Astrocyte (in vitro differentiated cells and primary cell): ENCODE measurements at regions not wholly inside any gene's neighbourhood (a gene's known extent, or its start where the extent isn't known, plus 50 kb on each side); places are given as distances from the start of the nearest gene placed in this dataset.

ENCODE experiments used
- DNase-seq: peaks from one replicate; pipeline ENCODE4 v3.0.0-alpha.2; 2010; ENCODE audit warnings: low read depth
- FAIRE-seq: peaks from 2 replicates; lab custom pipeline; 2011; peaks lifted over from hg19 to GRCh38; lab: Jason Lieb, UNC
- H2AFZ ChIP-seq: 2 replicates; pipeline ENCODE4 v1.6.0; 2012; ENCODE audit warnings: low read depth, low read length, inconsistent platforms
- H3K27ac ChIP-seq: 2 replicates; pipeline ENCODE4 v1.5.1; 2011; ENCODE audit warnings: low read depth, low read length, inconsistent platforms
- H3K27me3 ChIP-seq: 2 replicates; pipeline ENCODE4 v1.6.0; 2011; ENCODE audit warnings: low read length, inconsistent platforms; ENCODE audit not compliant: insufficient read depth
- H3K36me3 ChIP-seq: 2 replicates; pipeline ENCODE4 v1.5.1; 2011; ENCODE audit warnings: low read length, inconsistent platforms; ENCODE audit not compliant: insufficient read depth
- H3K4me1 ChIP-seq: 2 replicates; pipeline ENCODE4 v1.5.1; 2011; ENCODE audit warnings: low read length, inconsistent platforms; ENCODE audit not compliant: insufficient read depth
- H3K4me2 ChIP-seq: 2 replicates; pipeline ENCODE4 v1.6.0; 2012; ENCODE audit warnings: low read length, inconsistent platforms
- H3K4me3 ChIP-seq: 2 replicates; pipeline ENCODE4 v1.5.1; 2011; ENCODE audit warnings: low read depth, mild to moderate bottlenecking, low read length, inconsistent platforms; ENCODE audit not compliant: insufficient read depth
- H3K79me2 ChIP-seq: 2 replicates; pipeline ENCODE4 v1.6.0; 2012; ENCODE audit warnings: mild to moderate bottlenecking, low read length, inconsistent platforms; ENCODE audit not compliant: insufficient read depth
- H3K9ac ChIP-seq: 2 replicates; pipeline ENCODE4 v1.6.0; 2012; ENCODE audit warnings: mild to moderate bottlenecking, low read length, inconsistent platforms
- H3K9me3 ChIP-seq: 2 replicates; pipeline ENCODE4 v1.5.1; 2012; ENCODE audit warnings: low read depth, mild to moderate bottlenecking, low read length, inconsistent platforms; ENCODE audit not compliant: insufficient read depth
- H4K20me1 ChIP-seq: 2 replicates; pipeline ENCODE4 v1.6.0; 2012; ENCODE audit warnings: low read length, inconsistent platforms; ENCODE audit not compliant: insufficient read depth
- H3K27ac Mint-ChIP-seq: one replicate; pipeline ENCODE4 v1.8.0; 2021; ENCODE audit warnings: mild to moderate bottlenecking, mixed read lengths; ENCODE audit not compliant: unreplicated experiment
- H3K27me3 Mint-ChIP-seq: one replicate; pipeline ENCODE4 v1.8.0; 2021; ENCODE audit warnings: low read depth, mixed read lengths; ENCODE audit not compliant: unreplicated experiment
- H3K36me3 Mint-ChIP-seq: one replicate; pipeline ENCODE4 v1.8.0; 2021; ENCODE audit warnings: low read depth, mixed read lengths; ENCODE audit not compliant: unreplicated experiment
- H3K4me1 Mint-ChIP-seq: one replicate; pipeline ENCODE4 v1.8.0; 2021; ENCODE audit warnings: low read depth, mixed read lengths; ENCODE audit not compliant: unreplicated experiment
- H3K4me3 Mint-ChIP-seq: one replicate; pipeline ENCODE4 v1.8.0; 2021; ENCODE audit warnings: mild to moderate bottlenecking, moderate library complexity, mixed read lengths; ENCODE audit not compliant: unreplicated experiment
- H3K9me3 Mint-ChIP-seq: one replicate; pipeline ENCODE4 v1.8.0; 2021; ENCODE audit warnings: mild to moderate bottlenecking, mixed read lengths; ENCODE audit not compliant: unreplicated experiment
- EZH2 ChIP-seq: IDR thresholded peaks from 2 replicates; pipeline ENCODE4 v1.6.1; 2012; ENCODE audit warnings: mild to moderate bottlenecking, low read length, inconsistent platforms; ENCODE audit not compliant: insufficient read depth
- TF ChIP-seq, protein P1 (sequence below): IDR thresholded peaks from 2 replicates; pipeline ENCODE4 v1.5.1; 2011; ENCODE audit warnings: low read depth, mild to moderate bottlenecking, inconsistent platforms, low read length, moderate library complexity; ENCODE audit not compliant: insufficient read depth

DNA sequence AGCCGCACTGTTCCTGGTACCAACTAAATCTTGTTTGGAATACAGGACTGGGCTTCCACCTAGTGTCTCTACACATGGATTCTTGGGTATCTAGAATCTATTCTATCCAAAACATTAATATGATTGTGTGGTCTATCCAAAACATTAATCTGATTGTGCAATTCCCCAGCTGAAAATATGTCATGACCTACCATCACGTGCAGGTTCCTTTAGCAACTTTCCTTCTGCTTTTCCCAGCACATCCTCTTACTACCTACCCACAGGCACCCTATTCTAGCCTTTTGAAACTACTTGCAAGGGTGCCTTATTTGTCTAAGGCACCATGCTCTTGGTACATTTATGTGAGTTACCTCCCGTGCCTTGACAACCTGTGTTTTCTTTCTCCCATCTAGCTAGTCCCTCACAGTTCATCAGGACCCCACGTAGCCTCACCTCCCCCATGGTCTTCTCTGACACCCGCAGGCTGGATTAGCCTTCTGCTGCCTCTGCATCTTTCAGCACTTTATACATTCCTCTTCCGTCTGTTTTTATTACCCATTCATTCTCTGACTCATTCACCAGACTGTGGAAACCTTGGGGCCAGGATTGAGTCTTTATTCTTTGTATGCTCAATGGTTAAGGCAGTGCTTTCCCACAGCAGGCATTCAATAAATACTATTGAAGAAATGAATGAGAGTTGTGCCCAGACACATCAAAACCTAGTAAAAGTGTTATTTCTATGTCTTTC, 88.8 kb upstream of the FAM9B start:
- Histone ChIP-seq H2AFZ (no peak overlapping the region), H3K4me1 (no peaks in the 10 kb centered on the region), H3K27ac (no peak overlapping the region), H4K20me1 (no peaks in the 10 kb centered on the region), H3K79me2 (no peaks in the 10 kb centered on the region), H3K9me3 (no peaks in the 10 kb centered on the region), H3K27me3 (no peaks in the 10 kb centered on the region), H3K4me3 (no peak overlapping the region), H3K4me2 (no peak overlapping the region), H3K9ac (no peak overlapping the region), H3K36me3 (no peaks in the 10 kb centered on the region)
- H3K4me3 Mint-ChIP-seq: no peak overlapping the region
- no peaks in the 10 kb centered on the region for H3K27me3 Mint-ChIP-seq
- no peaks in the 10 kb centered on the region for H3K36me3 Mint-ChIP-seq
- TF ChIP-seq EZH2: no peak
- TF ChIP-seq, protein P1, sequence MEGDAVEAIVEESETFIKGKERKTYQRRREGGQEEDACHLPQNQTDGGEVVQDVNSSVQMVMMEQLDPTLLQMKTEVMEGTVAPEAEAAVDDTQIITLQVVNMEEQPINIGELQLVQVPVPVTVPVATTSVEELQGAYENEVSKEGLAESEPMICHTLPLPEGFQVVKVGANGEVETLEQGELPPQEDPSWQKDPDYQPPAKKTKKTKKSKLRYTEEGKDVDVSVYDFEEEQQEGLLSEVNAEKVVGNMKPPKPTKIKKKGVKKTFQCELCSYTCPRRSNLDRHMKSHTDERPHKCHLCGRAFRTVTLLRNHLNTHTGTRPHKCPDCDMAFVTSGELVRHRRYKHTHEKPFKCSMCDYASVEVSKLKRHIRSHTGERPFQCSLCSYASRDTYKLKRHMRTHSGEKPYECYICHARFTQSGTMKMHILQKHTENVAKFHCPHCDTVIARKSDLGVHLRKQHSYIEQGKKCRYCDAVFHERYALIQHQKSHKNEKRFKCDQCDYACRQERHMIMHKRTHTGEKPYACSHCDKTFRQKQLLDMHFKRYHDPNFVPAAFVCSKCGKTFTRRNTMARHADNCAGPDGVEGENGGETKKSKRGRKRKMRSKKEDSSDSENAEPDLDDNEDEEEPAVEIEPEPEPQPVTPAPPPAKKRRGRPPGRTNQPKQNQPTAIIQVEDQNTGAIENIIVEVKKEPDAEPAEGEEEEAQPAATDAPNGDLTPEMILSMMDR: no peak
- peaks cover 6% of the 10 kb centered on the region for H3K9me3 Mint-ChIP-seq
- DNase-seq (no peak), FAIRE-seq (no peak)
- H3K27ac Mint-ChIP-seq: no peak overlapping the region
- peaks cover 7% of the 10 kb centered on the region for H3K4me1 Mint-ChIP-seq

DNA sequence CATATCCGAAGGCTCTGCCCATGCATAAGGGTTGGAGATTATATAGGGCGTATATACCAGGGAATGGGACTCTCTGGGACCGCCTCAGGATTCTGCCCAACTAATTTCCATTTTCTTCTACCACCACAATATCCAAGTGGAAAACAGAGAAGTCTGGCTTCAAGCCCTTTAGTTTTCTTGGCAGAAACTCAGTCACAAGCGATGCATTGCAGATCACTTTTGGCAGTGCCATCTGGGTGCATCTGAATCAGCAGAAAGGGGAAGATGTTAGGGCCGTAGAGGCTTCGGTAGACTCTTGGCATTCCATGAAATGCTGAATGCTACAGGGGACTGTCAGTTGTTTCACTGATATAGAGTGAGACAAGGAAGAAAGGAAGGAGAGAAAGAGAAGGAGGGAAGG, 94.1 kb upstream of the FAM9B start:
- H3K36me3 ChIP-seq: no peaks in the 10 kb centered on the region

DNA sequence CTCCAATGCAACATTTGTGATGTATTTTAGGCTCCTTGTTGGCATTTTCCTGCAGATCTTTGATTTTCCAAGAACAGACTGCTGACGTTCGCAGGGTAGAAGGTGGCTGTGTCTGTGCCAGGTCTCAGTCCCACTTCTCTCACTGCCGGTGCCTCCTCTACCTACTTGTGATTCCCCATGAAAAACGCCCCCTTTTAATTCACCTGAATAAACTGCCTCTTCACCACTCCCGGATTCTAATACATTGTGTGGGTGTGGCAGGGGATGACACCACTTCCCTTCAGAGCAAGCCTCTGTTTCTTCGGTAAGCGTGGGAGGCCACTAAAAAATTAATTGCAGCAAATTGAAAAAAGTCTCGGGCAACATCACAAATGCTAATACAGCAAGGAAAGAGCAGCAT, 96.1 kb upstream of the FAM9B start:
- H3K9me3 Mint-ChIP-seq: no peaks in the 10 kb centered on the region
- Histone ChIP-seq H3K4me2 (no peak overlapping the region), H3K9ac (no peak overlapping the region), H3K4me1 (no peaks in the 10 kb centered on the region), H3K27ac (no peak overlapping the region), H3K27me3 (no peaks in the 10 kb centered on the region), H2AFZ (no peak overlapping the region), H3K36me3 (no peaks in the 10 kb centered on the region), H4K20me1 (no peaks in the 10 kb centered on the region), H3K9me3 (no peaks in the 10 kb centered on the region), H3K4me3 (no peak overlapping the region), H3K79me2 (no peaks in the 10 kb centered on the region)
- no peak for DNase-seq
- H3K36me3 Mint-ChIP-seq: no peaks in the 10 kb centered on the region
- peaks cover 7% of the 10 kb centered on the region for H3K4me1 Mint-ChIP-seq
- FAIRE-seq: no peak
- TF ChIP-seq, protein P1: no peak
- TF ChIP-seq EZH2: no peak
- H3K4me3 Mint-ChIP-seq: no peak overlapping the region
- H3K27ac Mint-ChIP-seq: no peak overlapping the region
- peaks cover 5% of the 10 kb centered on the region for H3K27me3 Mint-ChIP-seq

More for the DNA sequence above, 94.1 kb upstream of the FAM9B start:
- Mint-ChIP-seq H3K36me3 (no peaks in the 10 kb centered on the region), H3K4me1 (peaks cover 4% of the 10 kb centered on the region), H3K27me3 (peaks cover 5% of the 10 kb centered on the region), H3K27ac (no peak overlapping the region), H3K4me3 (no peak overlapping the region), H3K9me3 (no peaks in the 10 kb centered on the region)
- Histone ChIP-seq H3K4me2 (no peak overlapping the region), H3K79me2 (no peaks in the 10 kb centered on the region), H3K27me3 (no peaks in the 10 kb centered on the region), H3K4me3 (no peak overlapping the region), H2AFZ (no peak overlapping the region), H3K4me1 (no peaks in the 10 kb centered on the region), H3K9ac (no peak overlapping the region), H3K9me3 (no peaks in the 10 kb centered on the region), H4K20me1 (no peaks in the 10 kb centered on the region), H3K27ac (no peak overlapping the region)
- DNase-seq (no peak), FAIRE-seq (no peak)
- TF ChIP-seq, protein P1: no peak
- TF ChIP-seq EZH2: no peak
